ENCODE measurements at regions not wholly inside any gene's neighbourhood (a gene's known extent, or its start where the extent isn't known, plus 50 kb on each side); places are given as distances from the start of the nearest gene placed in this dataset.
A peak's percentile ranks its signal among the peaks of the same experiment; 100 is the strongest.

GRCh38 chr11:11164334-11164690 is 188.7 kb downstream of the CSNK2A3 start:
- Mint-ChIP-seq H3K4me1 (ENCODE audit: low read depth) (no peaks in the 10 kb centered on the region), H3K9me3 (no peaks in the 10 kb centered on the region), H3K36me3 (ENCODE audit: insufficient read depth) (no peaks in the 10 kb centered on the region), H3K4me3 (no peak overlapping the region), H3K27me3 (ENCODE audit: low read depth) (no peaks in the 10 kb centered on the region)
- no peak for ATAC-seq
- DNase-seq, result no peak

DNA sequence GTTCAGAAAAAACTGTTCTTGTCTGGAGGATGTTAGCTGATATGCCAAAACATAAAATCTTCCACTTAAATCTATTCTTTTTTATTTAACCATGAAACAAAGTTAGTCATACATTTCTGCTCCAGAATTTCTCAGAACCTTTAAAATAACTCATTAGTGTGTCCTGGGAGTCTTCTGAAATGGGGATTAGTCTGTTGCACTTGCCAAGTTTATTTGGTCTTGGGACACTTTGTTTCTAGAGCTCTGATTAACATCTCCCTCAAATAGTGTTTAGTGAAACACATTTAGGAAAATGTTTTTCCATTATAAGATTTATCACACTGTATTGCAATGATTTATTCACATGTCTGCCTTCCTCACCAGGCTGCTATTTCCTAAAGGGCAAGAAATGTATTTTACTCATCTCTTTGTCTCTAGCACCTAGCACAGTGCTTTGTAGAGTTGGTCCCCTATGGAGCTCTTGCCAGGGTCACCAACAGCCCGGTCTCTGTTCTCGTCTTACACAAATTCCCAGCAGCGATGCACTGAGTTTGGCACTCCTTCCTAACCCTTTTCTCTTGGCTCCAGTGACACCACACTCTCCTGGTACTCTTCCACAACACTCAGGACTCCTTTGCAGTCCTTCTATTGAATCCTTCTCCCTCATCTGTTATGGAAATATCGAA is 189.2 kb downstream of the CSNK2A3 start:
- Mint-ChIP-seq H3K4me1 (ENCODE audit: low read depth) (no peaks in the 10 kb centered on the region), H3K9me3 (no peaks in the 10 kb centered on the region)

DNA sequence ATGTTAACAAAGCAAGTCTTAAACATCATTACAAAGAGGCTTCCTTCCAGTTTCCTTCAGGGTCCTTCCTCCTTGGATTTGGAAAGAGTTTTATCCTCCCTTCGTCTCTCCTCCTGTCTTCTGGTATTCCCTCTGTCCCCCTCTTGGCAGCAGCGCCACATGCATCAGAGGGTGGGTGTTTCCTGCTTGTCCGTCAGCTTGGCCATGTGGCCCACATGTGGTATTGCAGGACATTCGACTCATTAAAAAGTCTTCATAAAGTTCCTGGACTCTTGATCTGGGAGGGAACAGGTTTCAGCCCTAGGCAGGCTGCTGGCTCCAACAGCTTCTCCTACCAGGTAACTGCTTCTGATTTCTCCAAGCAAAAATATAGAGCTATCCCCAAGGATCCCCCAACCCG is 189.8 kb downstream of the CSNK2A3 start:
- H3K9me3 Mint-ChIP-seq, result no peaks in the 10 kb centered on the region
- H3K4me1 Mint-ChIP-seq (ENCODE audit: low read depth), result no peaks in the 10 kb centered on the region
- no peak overlapping the region for H3K4me3 Mint-ChIP-seq
- H3K27me3 Mint-ChIP-seq (ENCODE audit: low read depth), result no peaks in the 10 kb centered on the region
- no peak for ATAC-seq
- no peak for DNase-seq
- H3K36me3 Mint-ChIP-seq (ENCODE audit: insufficient read depth), result no peaks in the 10 kb centered on the region

More for the DNA sequence above, 189.2 kb downstream of the CSNK2A3 start:
- Mint-ChIP-seq H3K4me3 (no peak overlapping the region), H3K27me3 (ENCODE audit: low read depth) (no peaks in the 10 kb centered on the region), H3K36me3 (ENCODE audit: insufficient read depth) (no peaks in the 10 kb centered on the region)
- DNase-seq (no peak), ATAC-seq (no peak)

GRCh38 chr11:11157185-11157584 is 195.9 kb downstream of the CSNK2A3 start:
- DNase-seq (peak; percentile 62), ATAC-seq (peak in 1 of 2 donors; percentile 51)
- Mint-ChIP-seq H3K27me3 (ENCODE audit: low read depth) (no peaks in the 10 kb centered on the region), H3K4me3 (no peak overlapping the region), H3K36me3 (ENCODE audit: insufficient read depth) (no peaks in the 10 kb centered on the region), H3K4me1 (ENCODE audit: low read depth) (peaks cover 28% of the 10 kb centered on the region), H3K9me3 (no peaks in the 10 kb centered on the region)

GRCh38 chr11:11155962-11156815 is 196.9 kb downstream of the CSNK2A3 start:
- H3K27me3 Mint-ChIP-seq (ENCODE audit: low read depth), result no peaks in the 10 kb centered on the region

DNA sequence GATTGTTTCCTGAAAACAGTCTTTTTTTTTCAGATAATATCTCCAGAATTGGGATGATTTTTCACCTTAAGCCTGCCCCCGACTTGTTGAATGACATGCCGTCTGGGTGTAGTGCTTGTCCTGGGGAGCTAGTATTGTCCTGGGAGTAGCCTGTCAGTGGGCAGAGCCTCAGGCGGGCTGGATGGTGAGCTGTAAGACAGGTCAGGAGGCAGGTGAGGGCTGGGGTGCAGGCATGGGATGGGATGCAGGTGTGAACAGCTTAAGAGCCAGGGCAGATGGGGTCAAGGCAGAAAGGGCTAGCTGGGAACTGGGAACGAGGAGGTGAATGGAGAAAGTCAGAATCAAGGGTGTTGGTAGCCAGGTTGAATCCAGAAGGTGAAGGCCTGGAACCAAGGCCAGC is 200.2 kb downstream of the CSNK2A3 start:
- H3K4me1 Mint-ChIP-seq (ENCODE audit: low read depth), result peaks cover 66% of the 10 kb centered on the region
- H3K36me3 Mint-ChIP-seq (ENCODE audit: insufficient read depth), result peaks cover 2% of the 10 kb centered on the region
- DNase-seq, result no peak
- no peak for ATAC-seq
- no peaks in the 10 kb centered on the region for H3K9me3 Mint-ChIP-seq
- no peaks in the 10 kb centered on the region for H3K27me3 Mint-ChIP-seq (ENCODE audit: low read depth)
- no peak overlapping the region for H3K4me3 Mint-ChIP-seq

More at GRCh38 chr11:11155962-11156815, 196.9 kb downstream of the CSNK2A3 start:
- Mint-ChIP-seq H3K36me3 (ENCODE audit: insufficient read depth) (peaks cover 2% of the 10 kb centered on the region), H3K4me1 (ENCODE audit: low read depth) (peaks cover 33% of the 10 kb centered on the region), H3K4me3 (peak overlapping the region; percentile 72), H3K9me3 (no peaks in the 10 kb centered on the region)
- DNase-seq (peak; percentile 31), ATAC-seq (peak; percentile 65 to 75)

DNA sequence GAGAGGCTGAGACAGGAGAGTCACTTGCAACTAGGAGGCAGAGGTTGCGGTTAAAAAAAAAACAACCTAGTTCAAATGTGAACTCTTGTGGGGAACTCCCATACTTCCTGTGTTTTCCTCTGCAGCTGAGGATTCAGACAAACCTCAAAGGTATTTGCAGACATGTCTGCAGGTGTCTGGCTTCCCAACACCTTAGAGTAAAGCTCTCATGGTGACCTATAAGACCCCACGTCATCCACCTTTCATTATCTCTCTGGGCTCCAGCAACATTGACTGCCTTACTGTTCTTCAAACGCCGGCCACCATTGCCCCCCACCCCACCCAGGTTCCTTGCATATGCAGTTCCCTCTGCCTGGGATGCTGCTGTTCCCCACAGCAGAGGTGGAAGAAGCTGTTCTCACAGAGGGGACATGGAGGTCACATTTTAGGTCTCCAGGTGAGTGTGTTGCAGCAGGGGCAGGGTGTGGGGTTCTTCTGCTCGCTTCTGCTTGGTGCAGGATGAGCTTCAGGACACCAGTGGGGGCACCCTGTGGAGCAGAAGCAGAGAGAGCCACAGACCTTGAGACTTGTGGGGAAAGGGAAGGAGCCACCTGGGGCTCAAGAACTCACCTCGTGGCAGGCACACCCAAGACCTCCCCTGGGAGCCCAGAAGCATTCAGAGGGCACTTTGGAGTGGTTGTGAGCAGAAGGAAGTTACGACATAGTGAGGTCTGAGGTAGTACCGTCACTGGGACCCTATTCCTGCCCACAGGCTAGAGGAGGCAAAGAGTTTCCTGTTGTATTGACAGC is 203.2 kb downstream of the CSNK2A3 start:
- peak; percentile 24 for DNase-seq
- Mint-ChIP-seq H3K4me3 (peak overlapping the region; percentile 56), H3K9me3 (no peaks in the 10 kb centered on the region), H3K4me1 (ENCODE audit: low read depth) (peaks cover 57% of the 10 kb centered on the region), H3K36me3 (ENCODE audit: insufficient read depth) (peaks cover 3% of the 10 kb centered on the region), H3K27me3 (ENCODE audit: low read depth) (no peaks in the 10 kb centered on the region)
- ATAC-seq, result peak; percentile 63 to 65

GRCh38 chr11:11148596-11148995 is 204.5 kb downstream of the CSNK2A3 start:
- ATAC-seq (no peak), DNase-seq (no peak)
- H3K36me3 Mint-ChIP-seq (ENCODE audit: insufficient read depth), result peaks cover 3% of the 10 kb centered on the region
- no peak overlapping the region for H3K4me3 Mint-ChIP-seq
- peaks cover 48% of the 10 kb centered on the region for H3K4me1 Mint-ChIP-seq (ENCODE audit: low read depth)
- H3K9me3 Mint-ChIP-seq, result no peaks in the 10 kb centered on the region
- H3K27me3 Mint-ChIP-seq (ENCODE audit: low read depth), result no peaks in the 10 kb centered on the region

- Mint-ChIP-seq H3K36me3 (ENCODE audit: insufficient read depth) (peaks cover 3% of the 10 kb centered on the region), H3K9me3 (no peaks in the 10 kb centered on the region), H3K4me1 (ENCODE audit: low read depth) (peaks cover 48% of the 10 kb centered on the region), H3K4me3 (no peak overlapping the region), H3K27me3 (ENCODE audit: low read depth) (no peaks in the 10 kb centered on the region)
- DNase-seq, result no peak
- peak; percentile 31 to 53 for ATAC-seq
Observed at GRCh38 chr11:11148104-11148509, 204.9 kb downstream of the CSNK2A3 start.

DNA sequence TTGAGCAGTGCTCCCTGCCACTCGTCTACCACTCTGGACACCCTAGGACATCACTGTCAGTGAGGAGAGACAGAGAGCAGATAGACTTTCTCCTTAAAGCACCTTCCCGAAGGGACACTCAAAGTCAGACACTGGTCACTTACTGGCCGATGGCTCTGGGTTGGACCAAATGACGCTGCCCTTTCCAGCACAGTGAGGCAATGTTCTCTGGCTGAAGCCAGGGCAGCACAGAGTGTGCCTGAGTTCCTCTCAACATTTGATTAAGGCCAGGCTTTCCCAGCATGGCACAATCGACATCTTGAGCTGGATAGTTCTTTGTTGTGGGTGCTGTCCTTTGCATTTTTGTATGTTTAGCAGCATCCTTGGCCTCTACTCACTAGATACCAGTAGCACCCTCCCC is 206.2 kb downstream of the CSNK2A3 start:
- H3K4me3 Mint-ChIP-seq, result no peak overlapping the region
- DNase-seq (no peak), ATAC-seq (no peak)
- peaks cover 3% of the 10 kb centered on the region for H3K36me3 Mint-ChIP-seq (ENCODE audit: insufficient read depth)
- no peaks in the 10 kb centered on the region for H3K9me3 Mint-ChIP-seq
- peaks cover 48% of the 10 kb centered on the region for H3K4me1 Mint-ChIP-seq (ENCODE audit: low read depth)
- H3K27me3 Mint-ChIP-seq (ENCODE audit: low read depth), result no peaks in the 10 kb centered on the region

- ATAC-seq (no peak), DNase-seq (no peak)
- Mint-ChIP-seq H3K9me3 (no peaks in the 10 kb centered on the region), H3K4me1 (ENCODE audit: low read depth) (peaks cover 21% of the 10 kb centered on the region), H3K36me3 (ENCODE audit: insufficient read depth) (peaks cover 1% of the 10 kb centered on the region), H3K4me3 (no peak overlapping the region), H3K27me3 (ENCODE audit: low read depth) (no peaks in the 10 kb centered on the region)
Observed at GRCh38 chr11:11143849-11144248, 209.2 kb downstream of the CSNK2A3 start.

DNA sequence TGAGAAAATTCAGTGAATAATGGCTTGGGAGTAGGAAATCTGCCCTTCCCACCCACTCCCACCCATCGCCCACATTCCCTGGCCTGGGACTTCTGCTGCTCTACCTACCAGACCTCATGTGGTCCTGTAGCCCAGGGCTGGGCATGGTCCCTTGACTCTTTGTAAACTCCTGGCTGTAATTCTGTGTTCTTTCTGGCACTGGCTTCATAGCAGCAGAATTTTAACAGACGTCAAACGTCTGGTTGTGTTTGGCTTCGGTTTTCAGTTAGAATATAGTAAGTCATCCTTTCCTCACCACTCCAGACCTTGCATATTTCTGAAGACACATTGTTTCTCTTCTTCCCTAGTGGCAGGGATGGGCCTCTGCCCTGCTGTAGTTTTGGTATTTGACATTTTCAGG is 210.6 kb downstream of the CSNK2A3 start:
- peaks cover 12% of the 10 kb centered on the region for H3K4me1 Mint-ChIP-seq (ENCODE audit: low read depth)
- no peaks in the 10 kb centered on the region for H3K27me3 Mint-ChIP-seq (ENCODE audit: low read depth)
- ATAC-seq, result no peak
- H3K9me3 Mint-ChIP-seq, result no peaks in the 10 kb centered on the region
- no peak for DNase-seq
- H3K36me3 Mint-ChIP-seq (ENCODE audit: insufficient read depth), result peaks cover 1% of the 10 kb centered on the region
- no peak overlapping the region for H3K4me3 Mint-ChIP-seq

- H3K9me3 Mint-ChIP-seq, result no peaks in the 10 kb centered on the region
- no peaks in the 10 kb centered on the region for H3K36me3 Mint-ChIP-seq (ENCODE audit: insufficient read depth)
- H3K4me3 Mint-ChIP-seq, result no peak overlapping the region
- DNase-seq, result no peak
- ATAC-seq, result no peak
- peaks cover 14% of the 10 kb centered on the region for H3K4me1 Mint-ChIP-seq (ENCODE audit: low read depth)
- no peaks in the 10 kb centered on the region for H3K27me3 Mint-ChIP-seq (ENCODE audit: low read depth)
Observed at GRCh38 chr11:11141065-11141464, 212.0 kb downstream of the CSNK2A3 start.

- Mint-ChIP-seq H3K4me1 (ENCODE audit: low read depth) (peaks cover 14% of the 10 kb centered on the region), H3K9me3 (no peaks in the 10 kb centered on the region), H3K27me3 (ENCODE audit: low read depth) (no peaks in the 10 kb centered on the region), H3K4me3 (no peak overlapping the region), H3K36me3 (ENCODE audit: insufficient read depth) (no peaks in the 10 kb centered on the region)
- DNase-seq (no peak), ATAC-seq (no peak)
Observed at GRCh38 chr11:11140510-11140909, 212.5 kb downstream of the CSNK2A3 start.
